ENCODE measurements at regions not wholly inside any gene's neighbourhood (a gene's known extent, or its start where the extent isn't known, plus 50 kb on each side); places are given as distances from the start of the nearest gene placed in this dataset.
"Not testable (repeated sequence)": the region's sequence is repeated elsewhere in the genome, so short reads cannot be mapped to it uniquely, and the experiment has no call there.

DNA sequence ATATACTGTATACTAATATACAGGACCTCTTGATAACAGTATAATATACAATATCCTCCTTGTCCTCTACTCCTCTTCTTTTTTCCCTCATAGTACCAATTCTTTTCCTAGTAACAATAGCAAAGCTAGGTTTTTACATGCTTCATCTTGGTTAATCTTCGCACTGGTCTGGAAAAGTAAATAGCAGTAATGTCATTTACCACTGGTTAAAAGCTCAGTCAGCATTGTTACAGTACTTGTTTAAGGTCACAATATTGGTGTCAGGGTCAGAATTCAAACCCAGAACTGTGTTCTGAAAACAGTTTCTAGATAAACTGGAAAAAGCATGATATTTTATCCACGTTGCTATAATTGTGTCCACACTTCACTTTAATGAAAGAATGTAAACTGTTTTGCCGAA, 692.4 kb upstream of the CDH6 start:
- H3K27ac ChIP-seq = no peak overlapping the region
- no peak for TF ChIP-seq ZFX (IDR thresholded peaks at IDR 0.05; ENCODE audit: borderline replicate concordance)
- TF ChIP-seq, protein P1, sequence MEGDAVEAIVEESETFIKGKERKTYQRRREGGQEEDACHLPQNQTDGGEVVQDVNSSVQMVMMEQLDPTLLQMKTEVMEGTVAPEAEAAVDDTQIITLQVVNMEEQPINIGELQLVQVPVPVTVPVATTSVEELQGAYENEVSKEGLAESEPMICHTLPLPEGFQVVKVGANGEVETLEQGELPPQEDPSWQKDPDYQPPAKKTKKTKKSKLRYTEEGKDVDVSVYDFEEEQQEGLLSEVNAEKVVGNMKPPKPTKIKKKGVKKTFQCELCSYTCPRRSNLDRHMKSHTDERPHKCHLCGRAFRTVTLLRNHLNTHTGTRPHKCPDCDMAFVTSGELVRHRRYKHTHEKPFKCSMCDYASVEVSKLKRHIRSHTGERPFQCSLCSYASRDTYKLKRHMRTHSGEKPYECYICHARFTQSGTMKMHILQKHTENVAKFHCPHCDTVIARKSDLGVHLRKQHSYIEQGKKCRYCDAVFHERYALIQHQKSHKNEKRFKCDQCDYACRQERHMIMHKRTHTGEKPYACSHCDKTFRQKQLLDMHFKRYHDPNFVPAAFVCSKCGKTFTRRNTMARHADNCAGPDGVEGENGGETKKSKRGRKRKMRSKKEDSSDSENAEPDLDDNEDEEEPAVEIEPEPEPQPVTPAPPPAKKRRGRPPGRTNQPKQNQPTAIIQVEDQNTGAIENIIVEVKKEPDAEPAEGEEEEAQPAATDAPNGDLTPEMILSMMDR (IDR thresholded peaks at IDR 0.05) = no peak

DNA sequence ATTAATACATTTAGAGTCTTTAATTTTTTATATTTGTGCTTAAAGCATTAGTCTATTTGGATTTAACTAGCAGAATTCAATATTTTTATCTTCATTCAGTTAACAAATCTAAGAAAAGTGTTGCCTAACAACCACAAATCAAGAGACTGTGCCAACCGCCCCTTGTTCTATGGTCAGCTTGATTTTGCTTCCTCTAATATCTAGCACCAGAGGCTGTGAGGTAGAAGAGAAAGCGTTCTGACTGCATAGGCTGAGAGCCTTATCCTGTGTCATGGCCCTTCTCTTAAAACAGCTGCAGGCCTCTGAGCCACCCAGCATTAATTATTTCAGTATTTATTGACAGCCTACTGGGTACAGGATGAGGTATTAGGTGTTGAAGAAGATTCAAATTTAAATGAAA, 693.0 kb upstream of the CDH6 start:
- TF ChIP-seq, protein P1 (IDR thresholded peaks at IDR 0.05) = no peak
- TF ChIP-seq ZFX (IDR thresholded peaks at IDR 0.05; ENCODE audit: borderline replicate concordance) = no peak
- no peak overlapping the region for H3K27ac ChIP-seq

DNA sequence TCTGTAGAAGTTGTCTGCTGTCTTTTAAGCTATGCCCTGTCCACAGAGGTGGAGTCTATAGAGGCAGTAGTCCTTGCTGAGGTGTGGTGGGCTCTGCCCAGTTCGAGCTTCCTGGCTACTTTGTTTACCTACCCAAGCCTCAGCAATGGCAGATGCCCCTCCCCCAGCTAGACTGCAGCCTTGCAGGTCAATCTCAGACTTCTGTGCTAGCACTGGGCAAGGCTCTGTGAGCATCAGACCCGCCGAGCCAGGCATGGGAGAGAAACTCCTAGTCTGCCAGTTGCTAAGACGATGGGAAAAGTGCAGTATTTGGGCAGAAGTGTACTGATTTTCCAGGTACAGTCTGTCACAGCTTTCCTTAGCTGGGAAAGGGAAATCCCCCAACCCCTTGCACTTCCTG, 694.1 kb upstream of the CDH6 start:
- H3K27ac ChIP-seq = no peak overlapping the region
- TF ChIP-seq, protein P1 (IDR thresholded peaks at IDR 0.05) = no peak
- no peak for TF ChIP-seq ZFX (IDR thresholded peaks at IDR 0.05; ENCODE audit: borderline replicate concordance)

DNA sequence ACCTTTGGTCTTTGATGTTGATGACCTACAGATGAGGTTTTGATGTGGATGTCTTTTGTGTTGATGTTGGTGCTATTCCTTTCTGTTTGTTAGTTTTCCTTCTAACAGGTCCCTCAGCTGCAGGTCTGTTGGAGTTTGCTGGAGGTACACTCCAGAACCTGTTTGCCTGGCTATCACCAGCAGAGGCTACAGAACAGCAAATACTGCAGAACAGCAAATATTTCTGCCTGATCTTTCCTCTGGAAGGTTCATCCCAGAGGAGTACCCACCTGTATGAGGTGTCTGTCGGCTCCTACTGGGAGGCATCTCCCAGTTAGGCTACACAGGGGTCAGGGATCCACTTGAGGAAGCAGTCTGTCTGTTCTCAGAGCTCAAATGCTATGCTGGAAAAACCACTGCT, 694.5 kb upstream of the CDH6 start:
- TF ChIP-seq, protein P1 (IDR thresholded peaks at IDR 0.05) = no peak
- TF ChIP-seq ZFX (IDR thresholded peaks at IDR 0.05; ENCODE audit: borderline replicate concordance) = no peak
- no peak overlapping the region for H3K27ac ChIP-seq

DNA sequence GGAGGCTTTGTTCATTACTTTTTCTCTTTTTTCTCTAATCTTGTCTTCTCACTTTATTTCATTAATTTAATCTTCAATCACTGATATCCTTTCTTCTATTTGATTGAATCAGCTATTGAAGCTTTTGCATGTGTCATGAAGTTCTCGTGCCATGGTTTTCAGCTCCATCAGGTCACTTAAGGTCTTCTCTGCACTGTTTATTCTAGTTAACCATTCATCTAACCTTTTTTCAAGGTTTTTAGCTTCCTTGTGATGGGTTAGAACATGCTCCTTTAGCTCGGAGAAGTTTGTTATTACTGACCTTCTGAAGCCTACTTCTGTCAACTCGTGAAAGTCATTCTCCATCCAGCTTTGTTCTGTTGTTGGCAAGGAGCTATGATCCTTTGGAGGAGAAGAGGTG, 695.0 kb upstream of the CDH6 start:
- H3K27ac ChIP-seq = not testable (repeated sequence)

DNA sequence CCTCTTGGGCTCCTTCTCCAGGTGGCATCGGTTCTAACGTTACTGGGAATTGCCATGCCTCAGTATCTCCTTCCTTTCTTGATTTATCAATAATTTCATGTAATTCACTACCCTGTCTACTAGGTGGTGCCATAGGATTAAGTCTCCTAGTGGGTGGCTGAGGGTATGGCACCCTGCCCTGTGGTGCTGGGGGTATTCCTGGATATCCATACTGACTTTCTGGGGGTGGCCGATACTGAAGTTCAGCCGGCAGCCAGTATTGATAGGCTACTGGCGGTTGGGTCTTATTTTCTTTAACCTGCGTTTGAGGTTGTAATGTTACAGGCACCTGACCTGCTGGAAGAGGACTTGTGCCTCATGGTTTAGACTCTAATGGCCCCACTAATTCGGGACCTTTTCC, 699.4 kb upstream of the CDH6 start:
- H3K27ac ChIP-seq = not testable (repeated sequence)
- TF ChIP-seq, protein P1 (IDR thresholded peaks at IDR 0.05) = 0 out of 2 replicates have a peak, but pooled peaks have one; percentile 6

DNA sequence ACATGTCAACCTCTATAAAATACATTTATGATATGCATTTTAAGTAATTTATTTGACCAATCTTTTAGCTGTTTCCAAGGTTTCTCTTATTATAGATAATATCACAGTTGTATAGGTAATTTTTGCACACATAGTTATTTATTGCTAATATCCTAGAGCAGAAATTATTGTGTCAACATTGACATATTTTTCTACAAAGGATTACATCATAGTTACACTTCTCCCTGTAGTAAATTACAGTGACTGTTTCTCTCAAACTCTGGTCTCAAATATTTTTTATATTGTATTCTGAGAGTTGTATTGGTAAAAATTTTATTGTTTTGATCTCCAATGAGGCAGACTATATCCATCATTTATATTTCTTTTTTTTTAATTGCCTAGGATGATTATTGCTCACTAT, 714.4 kb upstream of the CDH6 start:
- no peak for TF ChIP-seq ZFX (IDR thresholded peaks at IDR 0.05; ENCODE audit: borderline replicate concordance)
- H3K27ac ChIP-seq = no peak overlapping the region

DNA sequence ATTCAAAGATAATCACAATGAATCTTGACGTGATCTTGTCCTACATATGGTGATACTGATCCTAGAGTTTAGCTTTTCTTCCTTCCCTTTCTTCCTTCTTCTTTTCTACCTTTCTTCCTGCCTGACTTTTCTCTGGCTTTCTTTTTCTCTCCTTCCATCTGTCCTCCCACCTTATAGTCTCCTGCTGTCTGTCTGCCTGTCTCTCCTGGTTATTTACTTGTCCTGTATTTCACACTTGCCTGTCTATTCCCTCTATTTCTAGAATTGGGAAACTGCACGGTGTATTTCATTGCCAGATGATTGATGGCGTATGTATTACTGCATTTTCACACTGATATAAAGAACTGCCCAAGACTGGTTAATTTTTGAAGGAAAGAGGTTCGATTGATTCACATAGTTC, 718.1 kb upstream of the CDH6 start:
- TF ChIP-seq, protein P1 (IDR thresholded peaks at IDR 0.05) = no peak
- no peak for TF ChIP-seq ZFX (IDR thresholded peaks at IDR 0.05; ENCODE audit: borderline replicate concordance)
- no peak overlapping the region for H3K27ac ChIP-seq
